HFF-Myc (cell line): ENCODE measurements at regions not wholly inside any gene's neighbourhood (a gene's known extent, or its start where the extent isn't known, plus 50 kb on each side); places are given as distances from the start of the nearest gene placed in this dataset.

Experiments
- DNase-seq: peaks from one replicate; pipeline ENCODE4 v3.0.0-alpha.2; 2011; ENCODE audit warnings: low read depth; ENCODE audit errors: extremely low read depth
- H3K4me3 ChIP-seq: replicated peaks from 2 replicates; pipeline ENCODE4 v1.5.1; 2011; ENCODE audit warnings: low read depth, mild to moderate bottlenecking, control low read depth, low read length
- CTCF ChIP-seq: IDR thresholded peaks from 2 replicates; pipeline ENCODE4 v1.5.1; 2012; ENCODE audit warnings: mild to moderate bottlenecking, low read depth, low read length, control low read depth; ENCODE audit errors: missing control alignments

DNA sequence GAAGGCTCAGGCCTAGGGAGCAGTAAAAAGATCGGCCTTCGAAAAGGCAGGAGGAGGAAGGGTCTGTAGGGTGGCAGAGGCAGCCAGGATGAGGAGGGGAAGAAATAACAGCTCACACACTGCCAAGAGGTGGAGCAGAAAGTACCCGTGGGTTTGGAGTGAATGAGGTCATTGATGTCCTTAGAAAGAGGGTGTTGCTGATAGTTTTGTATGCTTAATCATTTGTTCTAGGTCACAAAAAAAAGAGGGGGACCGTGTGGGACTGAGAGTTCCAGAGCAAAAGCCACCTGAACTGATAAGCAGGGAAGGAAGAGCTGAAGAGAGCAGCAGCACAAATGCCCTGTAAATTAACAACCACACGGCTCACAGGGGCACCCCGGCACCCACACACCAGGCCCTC is 140.4 kb downstream of the FAM161A start:
- TF ChIP-seq CTCF: no peak
- H3K4me3 ChIP-seq: no peak overlapping the region
- no peak for DNase-seq

GRCh38 chr2:61712060-61712459 is 141.8 kb downstream of the FAM161A start:
- no peak for TF ChIP-seq CTCF
- no peak overlapping the region for H3K4me3 ChIP-seq
- no peak for DNase-seq

GRCh38 chr2:61710711-61711110 is 143.1 kb downstream of the FAM161A start:
- H3K4me3 ChIP-seq: no peak overlapping the region
- TF ChIP-seq CTCF: no peak
- DNase-seq: no peak

DNA sequence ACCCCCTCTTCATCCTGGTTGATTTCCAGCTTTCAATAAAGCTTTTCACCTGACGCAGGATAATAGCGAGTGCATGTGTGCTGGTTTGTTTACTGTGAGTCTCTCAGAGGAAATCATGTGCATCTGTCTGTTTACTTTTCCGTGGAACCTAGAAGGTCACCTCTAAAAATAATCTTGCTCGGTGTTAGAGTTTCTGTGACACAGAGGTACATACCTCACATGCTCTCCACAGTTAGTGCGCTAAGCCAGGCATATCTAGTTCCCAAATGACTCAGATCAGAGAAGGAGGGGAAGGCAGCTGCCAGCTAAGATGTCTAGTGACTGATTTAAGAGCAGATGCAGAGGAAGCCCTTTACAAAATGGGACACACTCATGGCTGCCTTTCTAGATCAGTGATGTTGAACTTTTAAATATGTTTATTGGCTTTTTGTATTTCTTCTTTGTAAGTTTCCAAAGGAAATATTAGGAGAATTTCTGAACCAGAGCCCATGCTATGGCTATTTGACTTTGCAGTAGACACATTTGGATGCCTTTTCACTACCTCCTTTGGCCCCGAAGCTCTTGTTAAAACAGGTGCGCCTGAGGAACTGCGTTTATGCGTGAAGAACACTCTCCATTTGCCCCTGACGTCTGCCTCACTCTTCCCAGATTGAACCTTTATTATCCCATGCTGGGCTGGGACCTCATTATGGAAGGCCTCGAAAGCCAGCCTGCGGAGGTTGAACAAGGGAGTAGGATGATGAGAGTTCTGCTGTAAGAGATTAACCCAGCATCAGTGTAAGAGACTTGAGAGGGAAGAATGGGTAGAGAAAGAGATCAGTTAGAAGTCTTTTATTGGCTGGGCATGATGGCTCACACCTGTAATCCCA is 145.6 kb downstream of the FAM161A start:
- peak; percentile 10 for DNase-seq

DNA sequence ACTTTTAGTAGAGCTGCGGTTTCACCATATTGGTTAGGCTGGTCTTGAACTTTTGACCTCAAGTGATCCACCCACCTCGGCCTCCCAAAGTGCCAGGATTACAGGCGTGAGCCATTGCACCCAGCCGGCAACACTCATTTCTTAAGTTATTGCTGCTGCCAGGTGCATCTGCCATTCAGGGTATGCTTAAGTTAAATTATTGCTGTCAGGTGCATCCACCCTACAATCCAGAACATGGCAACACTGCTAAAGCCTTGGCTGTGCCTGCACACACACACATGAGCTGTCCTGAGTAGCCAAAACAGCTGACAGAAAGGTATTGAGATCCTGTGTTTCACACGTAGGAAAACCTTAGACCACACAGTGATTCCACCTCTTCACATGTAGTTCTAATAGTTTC is 148.2 kb downstream of the FAM161A start:
- no peak for TF ChIP-seq CTCF
- DNase-seq: no peak

More for the DNA sequence above, 145.6 kb downstream of the FAM161A start:
- TF ChIP-seq CTCF: no peak
- H3K4me3 ChIP-seq: no peak overlapping the region

DNA sequence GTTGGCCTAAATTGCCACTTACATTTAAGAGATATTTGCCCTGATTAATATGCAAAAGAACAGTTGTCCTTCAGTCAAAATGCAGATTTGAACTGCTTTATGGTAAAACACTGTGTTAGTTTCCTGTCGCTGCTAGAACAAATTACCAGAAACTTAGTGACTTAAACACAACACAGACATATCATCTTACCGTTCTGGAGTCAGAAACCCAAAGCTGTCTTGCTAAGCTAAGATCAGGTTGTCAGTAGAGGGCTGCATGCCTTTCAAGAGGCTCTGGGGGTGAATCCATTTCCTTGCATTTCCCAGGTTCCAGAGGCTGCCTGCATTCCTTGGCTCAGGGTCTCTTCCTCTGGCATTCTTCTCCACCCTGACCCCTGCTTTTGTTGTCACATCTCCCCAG is 149.5 kb downstream of the FAM161A start:
- no peak overlapping the region for H3K4me3 ChIP-seq
- no peak for DNase-seq
- TF ChIP-seq CTCF: no peak

More for the DNA sequence above, 148.2 kb downstream of the FAM161A start:
- H3K4me3 ChIP-seq: no peak overlapping the region

DNA sequence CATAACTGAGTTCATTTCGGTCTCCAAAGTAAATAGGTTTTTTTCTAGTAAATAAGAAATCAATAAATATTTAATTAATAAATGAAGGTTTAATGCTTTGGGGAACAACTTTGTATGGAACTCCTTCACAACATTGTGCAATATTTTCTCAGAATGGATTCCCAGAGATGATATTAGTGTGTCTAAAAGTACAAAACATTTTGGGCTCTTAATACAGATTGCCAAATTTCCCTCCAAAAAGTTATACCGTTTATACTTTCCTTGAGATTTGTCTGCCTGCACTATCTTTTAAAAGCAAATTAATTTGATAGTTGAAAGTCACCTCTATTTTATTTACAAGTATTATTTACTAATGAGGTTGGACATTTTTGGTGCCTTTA is 151.8 kb downstream of the FAM161A start:
- no peak for TF ChIP-seq CTCF
- H3K4me3 ChIP-seq: no peak overlapping the region
- DNase-seq: no peak
